GM12872 (cell line): ENCODE measurements at regions not wholly inside any gene's neighbourhood (a gene's known extent, or its start where the extent isn't known, plus 50 kb on each side); places are given as distances from the start of the nearest gene placed in this dataset.

ENCODE experiments used
- TF ChIP-seq, protein P1 (sequence below): IDR thresholded peaks from 3 replicates; pipeline ENCODE4 v1.5.1; 2011; ENCODE audit warnings: low read depth, mild to moderate bottlenecking, low read length, moderate library complexity; ENCODE audit not compliant: insufficient read depth

DNA sequence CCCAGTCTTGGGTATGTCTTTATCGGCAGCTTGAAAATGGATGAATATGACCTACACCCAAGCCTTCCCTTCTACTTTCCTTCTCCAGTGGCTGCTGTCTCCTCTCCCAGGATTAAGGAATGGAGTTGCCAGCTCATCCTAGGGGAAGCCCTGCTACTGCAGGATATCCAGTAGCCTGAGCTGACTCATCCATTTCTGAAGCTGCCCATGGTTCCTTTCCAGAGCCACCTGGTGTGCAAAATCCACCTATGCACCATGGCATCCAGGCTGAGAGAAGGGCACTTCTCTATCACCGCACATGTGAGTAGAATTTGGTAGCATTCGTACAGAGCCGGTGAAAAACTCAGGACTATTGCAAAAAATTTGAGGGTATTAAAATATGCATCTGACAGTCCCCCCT lies 290.8 kb downstream of the YTHDC2 start:
- TF ChIP-seq, protein P1, sequence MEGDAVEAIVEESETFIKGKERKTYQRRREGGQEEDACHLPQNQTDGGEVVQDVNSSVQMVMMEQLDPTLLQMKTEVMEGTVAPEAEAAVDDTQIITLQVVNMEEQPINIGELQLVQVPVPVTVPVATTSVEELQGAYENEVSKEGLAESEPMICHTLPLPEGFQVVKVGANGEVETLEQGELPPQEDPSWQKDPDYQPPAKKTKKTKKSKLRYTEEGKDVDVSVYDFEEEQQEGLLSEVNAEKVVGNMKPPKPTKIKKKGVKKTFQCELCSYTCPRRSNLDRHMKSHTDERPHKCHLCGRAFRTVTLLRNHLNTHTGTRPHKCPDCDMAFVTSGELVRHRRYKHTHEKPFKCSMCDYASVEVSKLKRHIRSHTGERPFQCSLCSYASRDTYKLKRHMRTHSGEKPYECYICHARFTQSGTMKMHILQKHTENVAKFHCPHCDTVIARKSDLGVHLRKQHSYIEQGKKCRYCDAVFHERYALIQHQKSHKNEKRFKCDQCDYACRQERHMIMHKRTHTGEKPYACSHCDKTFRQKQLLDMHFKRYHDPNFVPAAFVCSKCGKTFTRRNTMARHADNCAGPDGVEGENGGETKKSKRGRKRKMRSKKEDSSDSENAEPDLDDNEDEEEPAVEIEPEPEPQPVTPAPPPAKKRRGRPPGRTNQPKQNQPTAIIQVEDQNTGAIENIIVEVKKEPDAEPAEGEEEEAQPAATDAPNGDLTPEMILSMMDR = no peak

- TF ChIP-seq, protein P1 = no peak
These were observed 291.4 kb downstream of the YTHDC2 start for GRCh38 chr5:113804943-113805342.

- TF ChIP-seq, protein P1 = no peak
These were observed 292.8 kb downstream of the YTHDC2 start for GRCh38 chr5:113806250-113806649.

GRCh38 chr5:113806904-113807303 lies 293.4 kb downstream of the YTHDC2 start:
- TF ChIP-seq, protein P1 = no peak

DNA sequence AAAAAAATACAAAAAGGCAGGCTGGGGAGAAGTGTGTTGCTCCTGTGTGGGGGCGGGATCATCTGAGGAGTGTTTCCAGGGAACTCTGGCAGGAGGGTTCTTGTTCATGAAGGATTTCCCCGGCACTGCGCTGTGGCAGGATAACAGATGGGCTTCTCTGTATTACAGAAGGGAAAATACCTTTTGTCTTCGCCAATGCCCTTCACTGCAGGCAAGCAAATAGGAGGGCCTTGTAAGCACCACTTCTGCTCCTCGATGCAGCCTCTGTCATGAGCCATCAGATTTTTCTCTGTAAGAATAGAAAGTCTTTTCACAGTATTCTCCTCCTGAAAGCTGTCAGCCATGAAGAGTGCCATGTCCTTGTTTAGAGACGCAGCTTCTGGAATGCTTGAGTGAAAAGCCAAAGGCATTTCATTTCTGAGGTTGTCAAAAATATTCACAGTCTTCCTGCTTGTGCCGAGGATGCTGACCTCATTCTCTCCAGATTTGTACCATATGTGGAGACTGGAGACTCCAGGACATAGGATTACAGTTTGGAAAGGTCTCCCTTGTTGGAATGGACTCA lies 294.0 kb downstream of the YTHDC2 start:
- TF ChIP-seq, protein P1 = no peak

GRCh38 chr5:113808956-113809355 lies 295.5 kb downstream of the YTHDC2 start:
- TF ChIP-seq, protein P1 = no peak

DNA sequence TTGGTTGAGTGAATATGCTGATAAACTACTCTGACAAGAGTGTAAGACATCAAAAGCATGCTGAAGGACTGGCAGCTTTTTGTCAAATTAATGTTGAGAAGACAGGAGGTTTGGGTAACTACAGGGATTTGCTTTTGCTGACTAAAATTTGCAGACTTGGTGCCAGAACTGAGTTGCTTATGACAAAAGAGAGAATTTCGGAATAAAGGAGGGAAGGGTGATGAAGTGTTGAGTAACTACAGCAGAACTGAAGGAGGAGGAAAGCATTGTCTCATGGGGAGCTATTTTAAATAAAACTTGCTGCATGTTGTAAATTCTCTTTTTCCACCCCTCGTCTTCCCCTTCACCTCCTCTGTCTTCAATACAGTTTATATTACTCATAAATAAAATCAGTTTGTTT lies 296.1 kb downstream of the YTHDC2 start:
- TF ChIP-seq, protein P1 = no peak
